Panc1 (cell line): ENCODE measurements at regions not wholly inside any gene's neighbourhood (a gene's known extent, or its start where the extent isn't known, plus 50 kb on each side); places are given as distances from the start of the nearest gene placed in this dataset.

Experiments
- ATAC-seq: fragments of 200-7000 bp; cut with Tn5 transposase; 2 replicates; pipeline ENCODE4 v1.9.1; 2020; ENCODE audit warnings: mild to moderate bottlenecking, moderate library complexity
- BruUV-seq: library from RNA; stranded (reverse); fragments of 400-500 nt; replicated peaks from 2 replicates; lab custom pipeline; 2021; lab: Mats Ljungman, UMichigan
- CTCF ChIA-PET: fragments of 300-600 bp; sonication (Branson Sonifier 250); formaldehyde crosslinking; loops from one replicate; lab custom pipeline; 2022; ENCODE audit warnings: antibody characterized with exemption; lab: Charles Lee
- POLR2A ChIA-PET: fragments of 300-600 bp; sonication (Branson Sonifier 250); formaldehyde crosslinking; loops from one replicate; lab custom pipeline; 2022; ENCODE audit warnings: antibody characterized with exemption; lab: Charles Lee
- DNase-seq: peaks from one replicate; pipeline ENCODE4 v3.0.0-alpha.2; 2010; ENCODE audit warnings: low read depth, low spot score
- H3K27ac ChIP-seq: 2 replicates; pipeline ENCODE4 v1.5.1; 2011; ENCODE audit warnings: mild to moderate bottlenecking, low read length, inconsistent platforms
- H3K27me3 ChIP-seq: fragments of 200-500 bp; sonication (Bioruptor generic); 2 replicates; pipeline ENCODE4 v1.6.0; 2014; ENCODE audit warnings: low read length, inconsistent platforms; ENCODE audit not compliant: control insufficient read depth, insufficient read depth
- H3K36me3 ChIP-seq: fragments of 200-500 bp; sonication (Bioruptor generic); 2 replicates; pipeline ENCODE4 v1.5.1; 2014; ENCODE audit warnings: inconsistent platforms, mild to moderate bottlenecking, low read length, moderate library complexity; ENCODE audit not compliant: control insufficient read depth, insufficient read depth
- H3K4me1 ChIP-seq: 2 replicates; pipeline ENCODE4 v1.5.1; 2011; ENCODE audit warnings: inconsistent platforms, mild to moderate bottlenecking, low read length, moderate library complexity; ENCODE audit not compliant: control insufficient read depth, insufficient read depth
- H3K4me3 ChIP-seq, 2 experiments: 2 replicates each; pipeline ENCODE4 v1.5.1; 2011 to 2012; ENCODE audit warnings: low read depth in 2 of 2, low read length in 2 of 2, mild to moderate bottlenecking in 2 of 2, inconsistent platforms in 1 of 2, moderate library complexity in 1 of 2
- H3K9me3 ChIP-seq: fragments of 200-500 bp; sonication (Bioruptor generic); 2 replicates; pipeline ENCODE4 v1.5.1; 2014; ENCODE audit warnings: low read depth, mild to moderate bottlenecking, inconsistent platforms, low read length, moderate library complexity; ENCODE audit not compliant: control insufficient read depth, insufficient read depth
- POLR2AphosphoS5 ChIP-seq: IDR thresholded peaks from 2 replicates; pipeline ENCODE4 v1.6.1; 2012; ENCODE audit warnings: mild to moderate bottlenecking, low read depth, low read length, moderate library complexity
- SIN3A ChIP-seq: IDR thresholded peaks from 2 replicates; pipeline ENCODE4 v1.6.1; 2012; ENCODE audit warnings: low read depth, mild to moderate bottlenecking, low read length, moderate library complexity, borderline replicate concordance; ENCODE audit not compliant: insufficient read depth
- TCF7L2 ChIP-seq: IDR thresholded peaks from 2 replicates; pipeline ENCODE4 v1.6.1; 2011; ENCODE audit warnings: mild to moderate bottlenecking, low read depth, low read length, inconsistent platforms
- in situ Hi-C: cut with HindIII; loops from 2 replicates; pipeline ENCODE4 v1.10.0; 2016; ENCODE audit warnings: low sequenced_read_pairs, low pct_unique_long_range_greater_than_20kb
- intact Hi-C: fragments of 100-400 bp; cut with micrococcal nuclease; formaldehyde crosslinking; loops from one replicate; pipeline ENCODE4 v1.10.0; 2022; ENCODE audit not compliant: unreplicated experiment
- TF ChIP-seq, protein P1 (sequence below), 2 experiments: IDR thresholded peaks; 2 replicates each; pipeline ENCODE4 v1.6.1; 2011 to 2012; ENCODE audit warnings: low read depth in 2 of 2, control low read depth in 1 of 2, low read length in 1 of 2, mild to moderate bottlenecking in 1 of 2, moderate library complexity in 1 of 2; ENCODE audit not compliant: insufficient read depth in 1 of 2
- TF ChIP-seq, protein P2 (sequence below): fragments of 450-650 bp; IDR thresholded peaks from 2 replicates; pipeline ENCODE4 v1.5.1; 2017; ENCODE audit warnings: mild to moderate bottlenecking

DNA sequence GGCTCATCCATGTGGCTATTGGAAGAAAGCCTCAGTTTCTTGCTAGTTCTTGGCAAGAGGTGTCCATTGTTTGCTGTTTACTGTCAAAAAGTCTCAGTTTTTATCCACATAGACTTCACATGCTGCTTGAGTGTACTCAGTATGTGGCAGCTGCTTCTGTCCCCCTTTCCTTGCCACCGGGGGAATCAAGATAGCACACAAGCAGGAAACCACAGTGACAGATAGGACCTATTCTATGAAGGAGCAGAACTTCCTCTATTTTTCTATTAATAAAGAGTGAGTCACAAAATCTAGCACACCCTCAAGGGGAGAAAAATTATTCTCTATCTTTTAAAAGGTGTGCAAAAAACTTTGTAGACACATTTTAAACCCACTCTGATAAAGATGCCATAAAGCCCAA is 121.4 kb upstream of the GMNC start:
- Histone ChIP-seq H3K4me3 (no peak overlapping the region), H3K27ac (no peak overlapping the region), H3K9me3 (no peaks in the 10 kb centered on the region), H3K36me3 (no peaks in the 10 kb centered on the region), H3K27me3 (no peaks in the 10 kb centered on the region), H3K4me1 (no peaks in the 10 kb centered on the region)
- DNase-seq (no peak), ATAC-seq (no peak)
- no TSS peak for BruUV-seq
- ChIA-PET CTCF (no interaction called here), POLR2A (no interaction called here)
- TF ChIP-seq, protein P1, sequence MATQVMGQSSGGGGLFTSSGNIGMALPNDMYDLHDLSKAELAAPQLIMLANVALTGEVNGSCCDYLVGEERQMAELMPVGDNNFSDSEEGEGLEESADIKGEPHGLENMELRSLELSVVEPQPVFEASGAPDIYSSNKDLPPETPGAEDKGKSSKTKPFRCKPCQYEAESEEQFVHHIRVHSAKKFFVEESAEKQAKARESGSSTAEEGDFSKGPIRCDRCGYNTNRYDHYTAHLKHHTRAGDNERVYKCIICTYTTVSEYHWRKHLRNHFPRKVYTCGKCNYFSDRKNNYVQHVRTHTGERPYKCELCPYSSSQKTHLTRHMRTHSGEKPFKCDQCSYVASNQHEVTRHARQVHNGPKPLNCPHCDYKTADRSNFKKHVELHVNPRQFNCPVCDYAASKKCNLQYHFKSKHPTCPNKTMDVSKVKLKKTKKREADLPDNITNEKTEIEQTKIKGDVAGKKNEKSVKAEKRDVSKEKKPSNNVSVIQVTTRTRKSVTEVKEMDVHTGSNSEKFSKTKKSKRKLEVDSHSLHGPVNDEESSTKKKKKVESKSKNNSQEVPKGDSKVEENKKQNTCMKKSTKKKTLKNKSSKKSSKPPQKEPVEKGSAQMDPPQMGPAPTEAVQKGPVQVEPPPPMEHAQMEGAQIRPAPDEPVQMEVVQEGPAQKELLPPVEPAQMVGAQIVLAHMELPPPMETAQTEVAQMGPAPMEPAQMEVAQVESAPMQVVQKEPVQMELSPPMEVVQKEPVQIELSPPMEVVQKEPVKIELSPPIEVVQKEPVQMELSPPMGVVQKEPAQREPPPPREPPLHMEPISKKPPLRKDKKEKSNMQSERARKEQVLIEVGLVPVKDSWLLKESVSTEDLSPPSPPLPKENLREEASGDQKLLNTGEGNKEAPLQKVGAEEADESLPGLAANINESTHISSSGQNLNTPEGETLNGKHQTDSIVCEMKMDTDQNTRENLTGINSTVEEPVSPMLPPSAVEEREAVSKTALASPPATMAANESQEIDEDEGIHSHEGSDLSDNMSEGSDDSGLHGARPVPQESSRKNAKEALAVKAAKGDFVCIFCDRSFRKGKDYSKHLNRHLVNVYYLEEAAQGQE (IDR thresholded peaks at IDR 0.05; ENCODE audit: insufficient read depth in 1 of 2, low read depth in 2 of 2, low read length in 1 of 2) = no peak
- TF ChIP-seq POLR2AphosphoS5 (no peak), SIN3A (no peak), TCF7L2 (no peak)
- TF ChIP-seq, protein P2, sequence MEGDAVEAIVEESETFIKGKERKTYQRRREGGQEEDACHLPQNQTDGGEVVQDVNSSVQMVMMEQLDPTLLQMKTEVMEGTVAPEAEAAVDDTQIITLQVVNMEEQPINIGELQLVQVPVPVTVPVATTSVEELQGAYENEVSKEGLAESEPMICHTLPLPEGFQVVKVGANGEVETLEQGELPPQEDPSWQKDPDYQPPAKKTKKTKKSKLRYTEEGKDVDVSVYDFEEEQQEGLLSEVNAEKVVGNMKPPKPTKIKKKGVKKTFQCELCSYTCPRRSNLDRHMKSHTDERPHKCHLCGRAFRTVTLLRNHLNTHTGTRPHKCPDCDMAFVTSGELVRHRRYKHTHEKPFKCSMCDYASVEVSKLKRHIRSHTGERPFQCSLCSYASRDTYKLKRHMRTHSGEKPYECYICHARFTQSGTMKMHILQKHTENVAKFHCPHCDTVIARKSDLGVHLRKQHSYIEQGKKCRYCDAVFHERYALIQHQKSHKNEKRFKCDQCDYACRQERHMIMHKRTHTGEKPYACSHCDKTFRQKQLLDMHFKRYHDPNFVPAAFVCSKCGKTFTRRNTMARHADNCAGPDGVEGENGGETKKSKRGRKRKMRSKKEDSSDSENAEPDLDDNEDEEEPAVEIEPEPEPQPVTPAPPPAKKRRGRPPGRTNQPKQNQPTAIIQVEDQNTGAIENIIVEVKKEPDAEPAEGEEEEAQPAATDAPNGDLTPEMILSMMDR = no peak
- in situ Hi-C loops (no loop called here), intact Hi-C loops (no loop called here)

- Histone ChIP-seq H3K36me3 (no peaks in the 10 kb centered on the region), H3K4me3 (no peak overlapping the region), H3K27ac (no peak overlapping the region), H3K27me3 (no peaks in the 10 kb centered on the region), H3K9me3 (no peaks in the 10 kb centered on the region), H3K4me1 (no peaks in the 10 kb centered on the region)
- no TSS peak for BruUV-seq
- CTCF ChIA-PET = no interaction called here
- intact Hi-C loops (no loop called here), in situ Hi-C loops (no loop called here)
- POLR2A ChIA-PET = no interaction called here
- no peak for DNase-seq
- no peak for TF ChIP-seq POLR2AphosphoS5
- TF ChIP-seq, protein P2 = no peak
- TF ChIP-seq TCF7L2 = no peak
- TF ChIP-seq SIN3A = no peak
- TF ChIP-seq, protein P1 (IDR thresholded peaks at IDR 0.05; ENCODE audit: insufficient read depth in 1 of 2, low read depth in 2 of 2, low read length in 1 of 2) = no peak
- ATAC-seq = no peak
These were observed 111.3 kb upstream of the GMNC start for GRCh38 chr3:190973771-190974170.
